OCI-LY7 (cell line): ENCODE measurements at regions not wholly inside any gene's neighbourhood (a gene's known extent, or its start where the extent isn't known, plus 50 kb on each side); places are given as distances from the start of the nearest gene placed in this dataset.

Source experiments
- CTCF ChIP-seq: fragments of 200-600 bp; sonication (generic); conservative IDR thresholded peaks from 2 replicates; pipeline ENCODE4 v1.5.1; 2014; ENCODE audit warnings: mild to moderate bottlenecking, antibody characterized with exemption, low read length, moderate library complexity, mixed read lengths
- EZH2phosphoT487 ChIP-seq: fragments of 200-600 bp; sonication (generic); IDR thresholded peaks from 2 replicates; pipeline ENCODE4 v1.6.1; 2018; ENCODE audit warnings: low read depth, borderline replicate concordance, mild to moderate bottlenecking, mixed run types, antibody characterized with exemption, low read length, moderate library complexity, mixed read lengths

GRCh38 chr11:115751243-115752015 lies 247.2 kb upstream of the CADM1 start:
- no peak for TF ChIP-seq CTCF
- no peak for TF ChIP-seq EZH2phosphoT487
